GM23338 (cell line): ENCODE measurements at regions not wholly inside any gene's neighbourhood (a gene's known extent, or its start where the extent isn't known, plus 50 kb on each side); places are given as distances from the start of the nearest gene placed in this dataset.

Experiments
- ATAC-seq: fragments of 200-7000 bp; cut with Tn5 transposase; 3 replicates; pipeline ENCODE4 v1.9.1; 2020
- DNase-seq: peaks from one replicate; pipeline ENCODE4 v3.0.0-alpha.2; 2015; ENCODE audit warnings: low spot score
- H2AFZ ChIP-seq: fragments of 200-600 bp; sonication (generic); 2 replicates; pipeline ENCODE4 v1.8.0; 2016; ENCODE audit warnings: antibody characterized with exemption, mild to moderate bottlenecking, moderate library complexity
- H3F3A ChIP-seq: fragments of 200-600 bp; sonication (generic); replicated peaks from 2 replicates; pipeline ENCODE4 v1.8.0; 2017; ENCODE audit warnings: antibody characterized with exemption, mixed run types, low read depth
- H3K27ac ChIP-seq: fragments of 200-600 bp; sonication (generic); 2 replicates; pipeline ENCODE4 v1.6.1; 2016; ENCODE audit warnings: low read depth
- H3K27me3 ChIP-seq: fragments of 200-600 bp; sonication (generic); 2 replicates; pipeline ENCODE4 v1.8.0; 2016; ENCODE audit warnings: mild to moderate bottlenecking, mixed run types, moderate library complexity; ENCODE audit not compliant: insufficient read depth
- H3K36me3 ChIP-seq: fragments of 200-600 bp; sonication (generic); 2 replicates; pipeline ENCODE4 v1.8.0; 2016; ENCODE audit warnings: mild to moderate bottlenecking; ENCODE audit not compliant: insufficient read depth
- H3K4me1 ChIP-seq: fragments of 200-600 bp; sonication (generic); 2 replicates; pipeline ENCODE4 v1.8.0; 2016; ENCODE audit warnings: mild to moderate bottlenecking, moderate library complexity; ENCODE audit not compliant: insufficient read depth
- H3K4me2 ChIP-seq: fragments of 200-600 bp; sonication (generic); 2 replicates; pipeline ENCODE4 v1.7.1; 2017; ENCODE audit warnings: mixed run types
- H3K4me3 ChIP-seq: fragments of 200-600 bp; sonication (generic); 2 replicates; pipeline ENCODE4 v1.6.1; 2016; ENCODE audit warnings: mixed run types
- H3K79me2 ChIP-seq: fragments of 200-600 bp; sonication (generic); replicated peaks from 2 replicates; pipeline ENCODE4 v1.8.0; 2017; ENCODE audit warnings: mild to moderate bottlenecking; ENCODE audit not compliant: insufficient read depth
- H3K9me2 ChIP-seq: fragments of 200-600 bp; sonication (generic); 2 replicates; pipeline ENCODE4 v1.8.0; 2017; ENCODE audit not compliant: insufficient read depth
- H4K20me1 ChIP-seq: fragments of 200-600 bp; sonication (generic); replicated peaks from 2 replicates; pipeline ENCODE4 v1.8.0; 2017; ENCODE audit warnings: mild to moderate bottlenecking; ENCODE audit not compliant: insufficient read depth
- H3K27ac Mint-ChIP-seq: 2 replicates; pipeline ENCODE4 v1.8.0; 2020; ENCODE audit warnings: inconsistent platforms, mild to moderate bottlenecking, moderate library complexity, mixed read lengths
- H3K27me3 Mint-ChIP-seq: 3 replicates; pipeline ENCODE4 v1.8.0; 2022; ENCODE audit warnings: low read depth, mild to moderate bottlenecking, moderate library complexity, mixed read lengths, inconsistent platforms; ENCODE audit not compliant: insufficient read depth, poor library complexity
- H3K36me3 Mint-ChIP-seq: 3 replicates; pipeline ENCODE4 v1.8.0; 2021; ENCODE audit warnings: low read depth, mild to moderate bottlenecking, inconsistent platforms, moderate library complexity, mixed read lengths
- H3K4me1 Mint-ChIP-seq: 3 replicates; pipeline ENCODE4 v1.8.0; 2020; ENCODE audit warnings: mild to moderate bottlenecking, inconsistent platforms, mixed read lengths
- H3K4me3 Mint-ChIP-seq: 3 replicates; pipeline ENCODE4 v1.8.0; 2021; ENCODE audit warnings: moderate library complexity, mild to moderate bottlenecking, inconsistent platforms, mixed read lengths
- H3K9me3 Mint-ChIP-seq: 3 replicates; pipeline ENCODE4 v1.8.0; 2020; ENCODE audit warnings: moderate library complexity, mild to moderate bottlenecking, inconsistent platforms, mixed read lengths
- CREB1 ChIP-seq: fragments of 250-450 bp; sonication (Bioruptor Pico); IDR thresholded peaks from 2 replicates; pipeline ENCODE4 v1.5.0; 2020; ENCODE audit warnings: low read depth, mild to moderate bottlenecking, moderate library complexity
- EZH2 ChIP-seq: fragments of 200-600 bp; sonication (generic); IDR thresholded peaks from one replicate; pipeline ENCODE4 v1.8.0; 2017; ENCODE audit warnings: antibody characterized with exemption, mild to moderate bottlenecking, low read depth; ENCODE audit not compliant: unreplicated experiment
- EZH2phosphoT487 ChIP-seq: fragments of 200-600 bp; sonication (generic); IDR thresholded peaks from one replicate; pipeline ENCODE4 v1.8.1; 2018; ENCODE audit warnings: antibody characterized with exemption; ENCODE audit not compliant: unreplicated experiment
- JUNB ChIP-seq: IDR thresholded peaks from one replicate; pipeline ENCODE4 v1.6.1; 2016; ENCODE audit warnings: antibody characterized with exemption; ENCODE audit not compliant: unreplicated experiment
- NANOG ChIP-seq: IDR thresholded peaks from 2 replicates; pipeline ENCODE4 v1.6.1; 2016; ENCODE audit warnings: antibody characterized with exemption, borderline replicate concordance
- POLR2AphosphoS5 ChIP-seq: IDR thresholded peaks from 2 replicates; pipeline ENCODE4 v1.6.1; 2016; ENCODE audit warnings: antibody characterized with exemption, low read depth
- REST ChIP-seq: IDR thresholded peaks from one replicate; pipeline ENCODE4 v1.6.1; 2018; ENCODE audit warnings: antibody characterized with exemption; ENCODE audit not compliant: unreplicated experiment
- ZNF114 ChIP-seq: fragments of 250-450 bp; sonication (Bioruptor Pico); IDR thresholded peaks from 2 replicates; pipeline ENCODE4 v1.5.0; 2020; ENCODE audit warnings: mild to moderate bottlenecking, moderate library complexity
- ZNF331 ChIP-seq: fragments of 250-450 bp; sonication (Bioruptor Pico); IDR thresholded peaks from 2 replicates; pipeline ENCODE4 v1.5.0; 2020; ENCODE audit warnings: low read depth, mild to moderate bottlenecking, moderate library complexity
- ZNF462 ChIP-seq: fragments of 250-450 bp; sonication (Bioruptor Pico); IDR thresholded peaks from 2 replicates; pipeline ENCODE4 v1.5.0; 2020; ENCODE audit warnings: mild to moderate bottlenecking, moderate library complexity
- TF ChIP-seq, protein P1 (sequence below): IDR thresholded peaks from 2 replicates; pipeline ENCODE4 v1.6.1; 2016; ENCODE audit warnings: antibody characterized with exemption

DNA sequence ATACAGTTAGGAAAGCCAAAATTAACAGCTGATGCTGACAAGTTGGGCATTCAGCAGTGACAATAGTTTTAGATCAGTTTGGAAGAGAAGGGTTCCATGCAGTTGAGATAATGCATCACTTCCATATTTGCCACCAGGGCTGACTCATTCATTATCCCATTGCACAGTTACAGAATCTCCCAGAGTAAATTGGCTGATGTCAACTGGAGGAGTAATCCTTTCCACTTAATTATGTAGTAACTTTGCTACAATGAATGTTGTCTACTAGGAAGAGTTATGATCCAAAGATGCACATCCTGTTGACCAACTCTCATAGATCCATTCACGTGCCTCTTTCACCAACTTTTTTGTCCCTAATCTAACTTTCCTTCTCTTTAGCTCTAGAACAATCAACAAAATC is 123.3 kb upstream of the LUZP2 start:
- ATAC-seq (no peak), DNase-seq (no peak)
- 0 out of 2 replicates have a peak, but pooled peaks cover 6% of the 10 kb centered on the region for H3K4me1 ChIP-seq
- peaks cover 5% of the 10 kb centered on the region; the same call in 1 of the 2 replicates for H3K9me2 ChIP-seq
- H2AFZ ChIP-seq, result no peak overlapping the region
- no peak overlapping the region for H3K27ac ChIP-seq
- no peaks in the 10 kb centered on the region for H4K20me1 ChIP-seq
- Mint-ChIP-seq H3K36me3 (no peaks in the 10 kb centered on the region), H3K27me3 (no peaks in the 10 kb centered on the region), H3K4me3 (no peak overlapping the region), H3K4me1 (peaks cover 6% of the 10 kb centered on the region), H3K9me3 (no peaks in the 10 kb centered on the region), H3K27ac (no peak overlapping the region)
- H3K27me3 ChIP-seq, result no peaks in the 10 kb centered on the region
- H3K4me3 ChIP-seq, result no peak overlapping the region
- no peak overlapping the region for H3K4me2 ChIP-seq
- no peaks in the 10 kb centered on the region for H3K36me3 ChIP-seq
- no peaks in the 10 kb centered on the region for H3F3A ChIP-seq
- TF ChIP-seq EZH2phosphoT487, result no peak
- no peaks in the 10 kb centered on the region for H3K79me2 ChIP-seq

GRCh38 chr11:24375351-24375750 is 121.5 kb upstream of the LUZP2 start:
- Histone ChIP-seq H3K9me2 (peaks cover 5% of the 10 kb centered on the region; the same call in 1 of the 2 replicates), H3K27me3 (no peaks in the 10 kb centered on the region), H2AFZ (no peak overlapping the region), H3K79me2 (no peaks in the 10 kb centered on the region), H3F3A (no peaks in the 10 kb centered on the region), H3K4me1 (0 out of 2 replicates have a peak, but pooled peaks cover 6% of the 10 kb centered on the region), H4K20me1 (no peaks in the 10 kb centered on the region), H3K4me2 (no peak overlapping the region), H3K4me3 (no peak overlapping the region), H3K27ac (no peak overlapping the region), H3K36me3 (no peaks in the 10 kb centered on the region)
- ATAC-seq (peak; percentile 41; the same call in 1 of the 3 replicates), DNase-seq (peak; percentile 5)
- H3K9me3 Mint-ChIP-seq, result no peaks in the 10 kb centered on the region
- H3K36me3 Mint-ChIP-seq, result no peaks in the 10 kb centered on the region
- H3K4me1 Mint-ChIP-seq, result peaks cover 6% of the 10 kb centered on the region
- no peaks in the 10 kb centered on the region for H3K27me3 Mint-ChIP-seq
- no peak overlapping the region for H3K4me3 Mint-ChIP-seq
- peak overlapping the region; percentile 33 for H3K27ac Mint-ChIP-seq
- TF ChIP-seq, protein P1, sequence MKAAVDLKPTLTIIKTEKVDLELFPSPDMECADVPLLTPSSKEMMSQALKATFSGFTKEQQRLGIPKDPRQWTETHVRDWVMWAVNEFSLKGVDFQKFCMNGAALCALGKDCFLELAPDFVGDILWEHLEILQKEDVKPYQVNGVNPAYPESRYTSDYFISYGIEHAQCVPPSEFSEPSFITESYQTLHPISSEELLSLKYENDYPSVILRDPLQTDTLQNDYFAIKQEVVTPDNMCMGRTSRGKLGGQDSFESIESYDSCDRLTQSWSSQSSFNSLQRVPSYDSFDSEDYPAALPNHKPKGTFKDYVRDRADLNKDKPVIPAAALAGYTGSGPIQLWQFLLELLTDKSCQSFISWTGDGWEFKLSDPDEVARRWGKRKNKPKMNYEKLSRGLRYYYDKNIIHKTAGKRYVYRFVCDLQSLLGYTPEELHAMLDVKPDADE, result no peak
- no peak for TF ChIP-seq EZH2phosphoT487
- TF ChIP-seq POLR2AphosphoS5, result no peak
- TF ChIP-seq ZNF462 (CRISPR knock-in tag), result no peak
- TF ChIP-seq EZH2, result no peak
- TF ChIP-seq CREB1 (CRISPR knock-in tag), result no peak
- no peak for TF ChIP-seq ZNF331 (CRISPR knock-in tag)
- TF ChIP-seq ZNF114, result no peak
- no peak for TF ChIP-seq JUNB
- TF ChIP-seq REST, result no peak
- TF ChIP-seq NANOG, result no peak
